WTC11 (cell line): ENCODE measurements at regions not wholly inside any gene's neighbourhood (a gene's known extent, or its start where the extent isn't known, plus 50 kb on each side); places are given as distances from the start of the nearest gene placed in this dataset.

ENCODE experiments used
- CTCF ChIP-seq: fragments of 200-600 bp; IDR thresholded peaks from 2 replicates; pipeline ENCODE4 v1.8.0; 2022; ENCODE audit warnings: antibody characterized with exemption
- GRHL2 ChIP-seq: fragments of 250-450 bp; sonication (Bioruptor Pico); IDR thresholded peaks from 2 replicates; pipeline ENCODE4 v1.8.0; 2022; ENCODE audit warnings: mild to moderate bottlenecking, moderate library complexity; ENCODE audit not compliant: insufficient replicate concordance, severe bottlenecking
- MAX ChIP-seq: sonication (generic); formaldehyde crosslinking; IDR thresholded peaks from 2 replicates; pipeline ENCODE4 v1.8.0; 2022; ENCODE audit warnings: mild to moderate bottlenecking, missing genetic modification reagents
- NFYB ChIP-seq: sonication (generic); formaldehyde crosslinking; conservative IDR thresholded peaks from 2 replicates; pipeline ENCODE4 v1.8.0; 2022; ENCODE audit warnings: low read depth, missing genetic modification reagents
- NR2C2 ChIP-seq: sonication (generic); formaldehyde crosslinking; IDR thresholded peaks from 2 replicates; pipeline ENCODE4 v1.8.0; 2022; ENCODE audit warnings: mild to moderate bottlenecking, missing genetic modification reagents
- PRDM15 ChIP-seq: sonication (generic); formaldehyde crosslinking; IDR thresholded peaks from 2 replicates; pipeline ENCODE4 v1.8.0; 2022; ENCODE audit warnings: missing genetic modification reagents
- USF2 ChIP-seq: sonication (generic); formaldehyde crosslinking; IDR thresholded peaks from 2 replicates; pipeline ENCODE4 v1.8.1; 2023; ENCODE audit warnings: mild to moderate bottlenecking, missing genetic modification reagents, moderate library complexity

- TF ChIP-seq MAX (CRISPR knock-in tag) (no peak), USF2 (CRISPR knock-in tag) (no peak), CTCF (no peak), PRDM15 (CRISPR knock-in tag) (no peak), NFYB (CRISPR knock-in tag) (no peak), GRHL2 (CRISPR knock-in tag) (no peak), NR2C2 (CRISPR knock-in tag) (no peak)
Observed at GRCh38 chr16:54648575-54648974, 282.1 kb upstream of the IRX5 start.
